IPS-20b (cell line): ENCODE measurements at regions not wholly inside any gene's neighbourhood (a gene's known extent, or its start where the extent isn't known, plus 50 kb on each side); places are given as distances from the start of the nearest gene placed in this dataset.

Experiments used
- H3K27ac ChIP-seq: one replicate; pipeline ENCODE4 v1.5.1; 2013; ENCODE audit warnings: low read length
- H3K27me3 ChIP-seq: 2 replicates; pipeline ENCODE4 v1.6.1; 2013; ENCODE audit warnings: mild to moderate bottlenecking, low read length, inconsistent platforms; ENCODE audit not compliant: insufficient read depth
- H3K36me3 ChIP-seq: 2 replicates; pipeline ENCODE4 v1.6.1; 2013; ENCODE audit warnings: low read depth, mild to moderate bottlenecking, inconsistent platforms, low read length, moderate library complexity; ENCODE audit not compliant: insufficient read depth
- H3K4me1 ChIP-seq: 2 replicates; pipeline ENCODE4 v1.6.1; 2013; ENCODE audit warnings: mild to moderate bottlenecking, control low read depth, inconsistent platforms, low read length, moderate library complexity; ENCODE audit not compliant: insufficient read depth
- H3K4me3 ChIP-seq: 2 replicates; pipeline ENCODE4 v1.5.1; 2013; ENCODE audit warnings: mild to moderate bottlenecking, low read length, inconsistent platforms
- H3K9ac ChIP-seq: 2 replicates; pipeline ENCODE4 v1.6.1; 2013; ENCODE audit warnings: low read depth, mild to moderate bottlenecking, inconsistent platforms, low read length, moderate library complexity
- H3K9me3 ChIP-seq: 2 replicates; pipeline ENCODE4 v1.6.1; 2013; ENCODE audit warnings: mild to moderate bottlenecking, low read depth, low read length, inconsistent platforms; ENCODE audit not compliant: insufficient read depth

GRCh38 chr6:167493310-167493709 lies 168.4 kb downstream of the TTLL2 start:
- no peaks in the 10 kb centered on the region for H3K36me3 ChIP-seq
- H3K27me3 ChIP-seq: no peaks in the 10 kb centered on the region
- H3K9ac ChIP-seq: no peak overlapping the region
- no peak overlapping the region for H3K4me3 ChIP-seq
- no peak overlapping the region for H3K27ac ChIP-seq
- H3K4me1 ChIP-seq: peaks cover 4% of the 10 kb centered on the region; the same call in 1 of the 2 replicates
- no peaks in the 10 kb centered on the region for H3K9me3 ChIP-seq

- peaks cover 4% of the 10 kb centered on the region; the same call in 1 of the 2 replicates for H3K4me1 ChIP-seq
- no peak overlapping the region for H3K4me3 ChIP-seq
- no peaks in the 10 kb centered on the region for H3K9me3 ChIP-seq
- H3K27me3 ChIP-seq: no peaks in the 10 kb centered on the region
- H3K36me3 ChIP-seq: no peaks in the 10 kb centered on the region
- no peak overlapping the region for H3K27ac ChIP-seq
- H3K9ac ChIP-seq: no peak overlapping the region
Measured at GRCh38 chr6:167493976-167494697, 169.3 kb downstream of the TTLL2 start.

DNA sequence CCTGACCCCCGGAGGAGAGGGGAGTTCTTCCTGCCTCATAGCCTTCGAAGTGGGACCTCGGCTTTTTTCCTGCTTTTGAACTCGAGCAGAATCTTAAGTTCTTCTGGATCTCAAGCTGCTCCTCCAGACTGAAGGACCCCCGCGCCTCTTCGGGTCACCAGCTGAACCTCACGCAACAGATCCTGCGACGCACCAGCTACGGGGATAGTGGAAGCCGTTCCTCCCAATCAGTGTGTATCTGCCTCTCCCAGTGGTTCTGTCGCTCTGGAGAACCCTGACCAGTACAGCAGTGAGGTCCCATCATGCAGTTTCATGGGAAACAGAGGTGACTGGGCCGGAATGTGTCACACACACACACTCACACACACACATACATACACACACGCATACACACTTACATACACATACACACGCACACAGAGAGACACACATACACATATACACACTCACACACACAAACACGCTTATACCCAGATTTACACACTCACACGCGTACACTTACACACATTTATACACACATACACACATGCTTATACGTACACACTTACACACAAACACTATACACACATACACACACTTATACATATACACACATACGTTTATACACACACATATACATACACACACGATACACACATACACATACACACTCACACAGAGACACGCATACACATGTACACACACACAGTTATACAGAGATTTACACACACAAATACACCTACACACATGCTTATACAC lies 170.0 kb downstream of the TTLL2 start:
- Histone ChIP-seq H3K4me3 (no peak overlapping the region), H3K36me3 (no peaks in the 10 kb centered on the region), H3K27me3 (no peaks in the 10 kb centered on the region), H3K9ac (no peak overlapping the region), H3K9me3 (no peaks in the 10 kb centered on the region), H3K27ac (no peak overlapping the region), H3K4me1 (peaks cover 4% of the 10 kb centered on the region; the same call in 1 of the 2 replicates)

- Histone ChIP-seq H3K9me3 (no peaks in the 10 kb centered on the region), H3K4me3 (no peak overlapping the region), H3K9ac (no peak overlapping the region), H3K27ac (no peak overlapping the region), H3K36me3 (no peaks in the 10 kb centered on the region), H3K4me1 (peaks cover 4% of the 10 kb centered on the region; the same call in 1 of the 2 replicates), H3K27me3 (no peaks in the 10 kb centered on the region)
Measured at GRCh38 chr6:167495506-167496401, 170.9 kb downstream of the TTLL2 start.

DNA sequence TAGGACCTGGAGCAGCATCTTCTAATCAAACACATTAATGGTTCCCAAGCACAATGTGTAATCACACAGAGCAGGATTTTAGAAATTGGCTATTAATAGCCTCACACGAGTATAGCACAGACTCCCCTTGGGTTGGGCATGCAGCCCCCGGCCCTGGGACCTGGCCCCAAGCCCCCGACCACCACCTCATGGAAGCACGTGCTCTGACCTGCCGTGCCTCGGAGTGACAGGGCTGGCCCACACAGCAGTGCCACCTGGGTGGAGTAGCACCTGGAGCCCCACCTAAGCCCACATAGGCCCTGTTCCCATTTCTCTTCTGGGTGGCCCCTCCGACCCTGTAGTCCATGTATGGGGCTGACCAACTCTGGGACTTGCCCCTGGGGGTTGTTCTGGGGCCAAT lies 171.8 kb downstream of the TTLL2 start:
- no peaks in the 10 kb centered on the region for H3K27me3 ChIP-seq
- peaks cover 4% of the 10 kb centered on the region; the same call in 1 of the 2 replicates for H3K4me1 ChIP-seq
- H3K36me3 ChIP-seq: no peaks in the 10 kb centered on the region
- no peaks in the 10 kb centered on the region for H3K9me3 ChIP-seq
- H3K9ac ChIP-seq: no peak overlapping the region
- no peak overlapping the region for H3K4me3 ChIP-seq
- H3K27ac ChIP-seq: peak overlapping the region; percentile 49

- H3K27ac ChIP-seq: no peak overlapping the region
- no peaks in the 10 kb centered on the region for H3K9me3 ChIP-seq
- no peak overlapping the region for H3K9ac ChIP-seq
- no peaks in the 10 kb centered on the region for H3K36me3 ChIP-seq
- H3K4me1 ChIP-seq: peaks cover 4% of the 10 kb centered on the region; the same call in 1 of the 2 replicates
- no peaks in the 10 kb centered on the region for H3K27me3 ChIP-seq
- H3K4me3 ChIP-seq: no peak overlapping the region
Measured at GRCh38 chr6:167497428-167498056, 172.7 kb downstream of the TTLL2 start.

GRCh38 chr6:167499161-167499660 lies 174.3 kb downstream of the TTLL2 start:
- H3K4me3 ChIP-seq: no peak overlapping the region
- H3K9ac ChIP-seq: no peak overlapping the region
- peaks cover 4% of the 10 kb centered on the region; the same call in 1 of the 2 replicates for H3K4me1 ChIP-seq

GRCh38 chr6:167500961-167501360 lies 176.1 kb downstream of the TTLL2 start:
- Histone ChIP-seq H3K9ac (no peak overlapping the region), H3K27me3 (no peaks in the 10 kb centered on the region), H3K27ac (no peak overlapping the region), H3K4me1 (peaks cover 4% of the 10 kb centered on the region; the same call in 1 of the 2 replicates), H3K36me3 (no peaks in the 10 kb centered on the region), H3K4me3 (no peak overlapping the region), H3K9me3 (no peaks in the 10 kb centered on the region)

More at GRCh38 chr6:167499161-167499660, 174.3 kb downstream of the TTLL2 start:
- H3K27me3 ChIP-seq: no peaks in the 10 kb centered on the region
- no peaks in the 10 kb centered on the region for H3K9me3 ChIP-seq
- H3K27ac ChIP-seq: no peak overlapping the region
- H3K36me3 ChIP-seq: no peaks in the 10 kb centered on the region

DNA sequence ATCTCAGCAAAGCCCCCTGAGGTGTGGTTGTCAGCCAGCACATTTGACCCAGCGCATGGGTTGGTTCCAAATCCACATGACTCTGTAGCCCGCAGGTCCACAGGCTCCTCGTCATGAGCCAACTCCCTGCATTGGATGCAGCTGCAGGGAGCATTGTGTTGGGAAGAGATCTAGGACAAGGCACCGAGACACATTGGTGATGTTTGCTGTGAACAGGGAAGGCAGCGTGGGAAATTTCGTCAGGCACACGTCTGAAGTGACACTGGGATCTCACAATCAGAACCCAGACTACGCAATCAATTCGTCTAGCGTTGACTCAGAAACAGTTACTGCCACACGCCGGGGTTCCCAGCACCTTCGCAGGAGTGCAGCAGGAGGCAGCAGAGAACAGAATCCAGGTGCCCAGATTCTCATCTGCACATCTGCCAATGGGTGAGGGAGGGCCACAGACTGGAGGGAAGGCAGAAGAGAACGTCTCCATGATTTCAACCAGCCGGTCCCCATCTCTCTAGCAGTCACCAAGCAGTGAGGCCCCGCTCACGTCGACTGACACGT lies 177.0 kb downstream of the TTLL2 start:
- Histone ChIP-seq H3K27me3 (no peaks in the 10 kb centered on the region), H3K4me1 (no peaks in the 10 kb centered on the region; the same call in 1 of the 2 replicates), H3K27ac (no peak overlapping the region), H3K4me3 (no peak overlapping the region), H3K9ac (no peak overlapping the region), H3K9me3 (no peaks in the 10 kb centered on the region), H3K36me3 (no peaks in the 10 kb centered on the region)

DNA sequence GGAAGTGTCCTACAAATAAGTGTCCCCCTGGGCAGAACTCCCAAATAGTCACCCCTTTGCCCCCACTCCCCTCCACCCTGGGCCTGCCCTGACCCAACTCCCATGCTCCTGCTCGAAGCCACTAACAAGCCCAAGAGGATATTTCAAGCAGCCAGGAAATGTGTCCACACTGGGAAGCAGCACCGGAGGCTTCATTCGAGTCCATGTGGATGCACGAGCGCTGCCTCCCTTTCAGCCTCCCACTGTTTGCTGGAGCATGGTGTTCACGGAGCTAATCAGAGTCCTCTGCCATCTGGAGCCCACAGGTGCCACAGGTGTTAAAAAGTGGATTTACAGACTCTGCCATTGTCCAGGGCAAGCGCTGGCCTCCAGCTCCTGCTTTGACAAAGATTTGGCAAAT lies 177.6 kb downstream of the TTLL2 start:
- Histone ChIP-seq H3K27ac (no peak overlapping the region), H3K9ac (no peak overlapping the region), H3K4me1 (no peaks in the 10 kb centered on the region), H3K27me3 (no peaks in the 10 kb centered on the region), H3K9me3 (no peaks in the 10 kb centered on the region), H3K4me3 (no peak overlapping the region), H3K36me3 (no peaks in the 10 kb centered on the region)
